Right ventricle myocardium superior (tissue), 1 donor: ENCODE measurements at regions not wholly inside any gene's neighbourhood (a gene's known extent, or its start where the extent isn't known, plus 50 kb on each side); places are given as distances from the start of the nearest gene placed in this dataset.

Experiments used
- ATAC-seq: fragments of 200-7000 bp; cut with Tn5 transposase; one replicate; pipeline ENCODE4 v1.9.1; 2020; ENCODE audit warnings: mild to moderate bottlenecking; ENCODE audit not compliant: poor library complexity
- DNase-seq: peaks from one replicate; pipeline ENCODE4 v3.0.0-alpha.2; 2020
- intact Hi-C: fragments of 100-400 bp; cut with DNase I; formaldehyde crosslinking; loops from one replicate; pipeline ENCODE4 v1.11.2; 2022
- donor health status: DM: no; HTN: yes; CAD: no; lungs with severe emphysema.

- intact Hi-C loops, result no loop called here
- ATAC-seq (no peak), DNase-seq (no peak)
These were observed 422.0 kb downstream of the CBLN2 start for GRCh38 chr18:72122103-72122502.

- DNase-seq (no peak), ATAC-seq (no peak)
- intact Hi-C loops, result no loop called here
These were observed 425.1 kb downstream of the CBLN2 start for GRCh38 chr18:72119082-72119481.

- ATAC-seq (no peak), DNase-seq (no peak)
- intact Hi-C loops, result no loop called here
These were observed 429.1 kb downstream of the CBLN2 start for GRCh38 chr18:72114801-72115594.

- DNase-seq (no peak), ATAC-seq (no peak)
- intact Hi-C loops, result no loop called here
These were observed 436.3 kb downstream of the CBLN2 start for GRCh38 chr18:72107647-72108383.

- no peak for DNase-seq
- intact Hi-C loops, result no loop called here
- ATAC-seq, result no peak
These were observed 439.3 kb downstream of the CBLN2 start for GRCh38 chr18:72104851-72105250.

- no peak for ATAC-seq
These were observed 441.7 kb downstream of the CBLN2 start for GRCh38 chr18:72102412-72102811.

GRCh38 chr18:72100465-72101004 lies 443.6 kb downstream of the CBLN2 start:
- intact Hi-C loops, result no loop called here
- DNase-seq, result no peak
- ATAC-seq, result no peak

More at GRCh38 chr18:72102412-72102811, 441.7 kb downstream of the CBLN2 start:
- intact Hi-C loops, result no loop called here
- DNase-seq, result no peak

GRCh38 chr18:72091369-72091768 lies 452.8 kb downstream of the CBLN2 start:
- DNase-seq (no peak), ATAC-seq (no peak)
- intact Hi-C loops, result no loop called here

- intact Hi-C loops, result no loop called here
- ATAC-seq (no peak), DNase-seq (no peak)
These were observed 454.7 kb downstream of the CBLN2 start for GRCh38 chr18:72089432-72089831.

GRCh38 chr18:72086421-72086820 lies 457.7 kb downstream of the CBLN2 start:
- intact Hi-C loops, result no loop called here
- DNase-seq (no peak), ATAC-seq (no peak)

GRCh38 chr18:72075040-72075439 lies 469.1 kb downstream of the CBLN2 start:
- intact Hi-C loops, result no loop called here
- DNase-seq (no peak), ATAC-seq (no peak)

- intact Hi-C loops, result no loop called here
- no peak for DNase-seq
- no peak for ATAC-seq
These were observed 481.1 kb downstream of the CBLN2 start for GRCh38 chr18:72063001-72063400.

- DNase-seq (no peak), ATAC-seq (no peak)
- intact Hi-C loops, result no loop called here
These were observed 485.3 kb downstream of the CBLN2 start for GRCh38 chr18:72058851-72059250.

GRCh38 chr18:72056171-72056570 lies 488.0 kb downstream of the CBLN2 start:
- intact Hi-C loops, result no loop called here
- DNase-seq (no peak), ATAC-seq (no peak)

- ATAC-seq (no peak), DNase-seq (no peak)
- intact Hi-C loops, result no loop called here
These were observed 502.7 kb downstream of the CBLN2 start for GRCh38 chr18:72041313-72042032.

GRCh38 chr18:72013427-72013850 lies 530.7 kb downstream of the CBLN2 start:
- ATAC-seq (no peak), DNase-seq (no peak)
- intact Hi-C loops, result no loop called here

- DNase-seq, result no peak
These were observed 545.5 kb downstream of the CBLN2 start for GRCh38 chr18:71998547-71999097.

GRCh38 chr18:71995904-71996465 lies 548.2 kb downstream of the CBLN2 start:
- ATAC-seq (no peak), DNase-seq (no peak)
- intact Hi-C loops, result no loop called here

More at GRCh38 chr18:71998547-71999097, 545.5 kb downstream of the CBLN2 start:
- no peak for ATAC-seq
- intact Hi-C loops, result no loop called here

GRCh38 chr18:71994273-71994672 lies 549.9 kb downstream of the CBLN2 start:
- intact Hi-C loops, result no loop called here
- ATAC-seq (no peak), DNase-seq (no peak)
